ENCODE measurements at regions not wholly inside any gene's neighbourhood (a gene's known extent, or its start where the extent isn't known, plus 50 kb on each side); places are given as distances from the start of the nearest gene placed in this dataset.

DNA sequence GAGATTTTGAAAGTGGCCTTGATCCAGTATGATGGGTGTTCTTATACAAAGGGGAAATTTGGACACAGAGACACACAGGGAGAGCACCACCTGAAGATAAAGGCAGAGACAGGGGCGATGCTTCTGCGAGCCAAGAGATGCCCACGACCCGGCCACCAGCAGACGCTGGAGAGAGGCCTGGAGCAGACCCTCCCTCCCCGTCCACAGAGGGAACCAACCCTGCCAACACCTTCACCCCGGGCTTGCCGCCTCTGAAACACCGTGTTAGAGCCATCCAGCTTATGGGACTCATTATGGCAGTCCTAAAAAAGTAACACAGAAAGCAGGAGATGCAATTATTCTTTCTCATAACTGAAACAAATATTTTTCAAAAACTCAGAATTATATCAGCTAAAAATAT lies 303.3 kb upstream of the SHH start:
- H3K4me3 ChIP-seq (ENCODE audit: low read depth, low read length) = no peak overlapping the region
- TF ChIP-seq, protein P1, sequence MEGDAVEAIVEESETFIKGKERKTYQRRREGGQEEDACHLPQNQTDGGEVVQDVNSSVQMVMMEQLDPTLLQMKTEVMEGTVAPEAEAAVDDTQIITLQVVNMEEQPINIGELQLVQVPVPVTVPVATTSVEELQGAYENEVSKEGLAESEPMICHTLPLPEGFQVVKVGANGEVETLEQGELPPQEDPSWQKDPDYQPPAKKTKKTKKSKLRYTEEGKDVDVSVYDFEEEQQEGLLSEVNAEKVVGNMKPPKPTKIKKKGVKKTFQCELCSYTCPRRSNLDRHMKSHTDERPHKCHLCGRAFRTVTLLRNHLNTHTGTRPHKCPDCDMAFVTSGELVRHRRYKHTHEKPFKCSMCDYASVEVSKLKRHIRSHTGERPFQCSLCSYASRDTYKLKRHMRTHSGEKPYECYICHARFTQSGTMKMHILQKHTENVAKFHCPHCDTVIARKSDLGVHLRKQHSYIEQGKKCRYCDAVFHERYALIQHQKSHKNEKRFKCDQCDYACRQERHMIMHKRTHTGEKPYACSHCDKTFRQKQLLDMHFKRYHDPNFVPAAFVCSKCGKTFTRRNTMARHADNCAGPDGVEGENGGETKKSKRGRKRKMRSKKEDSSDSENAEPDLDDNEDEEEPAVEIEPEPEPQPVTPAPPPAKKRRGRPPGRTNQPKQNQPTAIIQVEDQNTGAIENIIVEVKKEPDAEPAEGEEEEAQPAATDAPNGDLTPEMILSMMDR (IDR thresholded peaks at IDR 0.05; ENCODE audit: low read depth, low read length, missing control alignments) = no peak
- no peak for DNase-seq (ENCODE audit: low read depth)
- in situ Hi-C loops (cut with HindIII; ENCODE audit: low sequenced_read_pairs) = no loop called here

DNA sequence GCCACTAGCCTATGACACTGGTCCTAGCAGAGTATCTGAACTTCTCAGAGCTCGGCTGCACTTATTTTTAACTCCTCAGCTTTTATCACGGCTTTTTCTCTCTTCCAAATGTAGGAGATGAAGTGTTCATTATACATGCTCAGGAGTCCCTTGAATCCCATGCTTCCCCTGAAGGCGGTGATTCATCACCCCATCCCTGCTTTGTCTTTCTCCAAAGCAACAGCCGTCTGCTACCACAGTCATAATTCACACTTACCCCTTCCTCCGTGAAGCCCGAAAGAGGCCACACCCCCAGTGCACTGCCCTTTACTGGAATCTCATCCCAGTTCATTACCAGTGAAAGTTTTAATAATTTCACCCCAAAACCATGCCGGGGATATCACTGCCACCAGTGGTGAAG lies 301.5 kb upstream of the SHH start:
- TF ChIP-seq, protein P1 (IDR thresholded peaks at IDR 0.05; ENCODE audit: low read depth, low read length, missing control alignments) = no peak
- DNase-seq (ENCODE audit: low read depth) = no peak
- in situ Hi-C loops (cut with HindIII; ENCODE audit: low sequenced_read_pairs) = no loop called here

DNA sequence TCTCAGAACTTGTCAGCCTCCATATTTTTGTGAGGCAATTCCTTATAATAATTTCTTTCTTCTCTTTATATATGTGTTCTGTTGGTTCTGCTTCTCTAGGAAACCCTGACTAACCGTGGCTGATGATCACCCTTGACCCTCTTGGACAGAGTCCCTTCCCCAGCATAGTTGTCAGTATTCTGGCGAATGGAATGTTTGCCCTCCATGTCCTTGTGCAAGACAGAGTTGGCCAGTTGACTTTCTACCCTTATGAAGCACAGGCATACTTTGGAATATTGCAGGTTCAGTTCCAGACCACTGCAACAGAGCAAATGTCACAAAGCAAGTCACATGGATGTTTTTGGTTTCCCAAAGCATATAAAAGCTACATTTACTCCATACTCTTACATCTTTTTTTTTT lies 297.7 kb upstream of the SHH start:
- no peak for DNase-seq (ENCODE audit: low read depth)
- TF ChIP-seq, protein P1 (IDR thresholded peaks at IDR 0.05; ENCODE audit: low read depth, low read length, missing control alignments) = no peak

More for the DNA sequence above, 301.5 kb upstream of the SHH start:
- no peak overlapping the region for H3K4me3 ChIP-seq (ENCODE audit: low read depth, low read length)

DNA sequence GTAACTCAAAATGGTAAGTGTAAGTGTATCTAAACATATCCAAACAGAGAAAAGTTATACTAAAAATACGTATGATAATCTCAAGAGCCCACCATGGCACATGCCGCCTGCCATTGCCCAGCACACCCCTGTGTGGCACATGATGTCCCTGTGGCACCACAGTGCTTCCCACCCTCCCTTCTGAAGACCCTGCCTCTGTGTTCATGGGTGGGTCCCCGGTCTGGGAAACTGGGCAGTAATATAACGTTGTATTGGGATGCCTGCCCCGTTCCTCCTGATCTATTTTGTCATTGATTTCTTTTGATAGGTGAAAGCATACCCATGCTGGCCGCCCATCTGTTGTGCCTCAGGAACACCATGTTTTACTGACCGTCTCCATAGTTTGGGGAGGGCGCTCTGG lies 296.8 kb upstream of the SHH start:
- DNase-seq (ENCODE audit: low read depth) = no peak
- no peak overlapping the region for H3K4me3 ChIP-seq (ENCODE audit: low read depth, low read length)
- in situ Hi-C loops (cut with HindIII; ENCODE audit: low sequenced_read_pairs) = no loop called here
- TF ChIP-seq, protein P1 (IDR thresholded peaks at IDR 0.05; ENCODE audit: low read depth, low read length, missing control alignments) = no peak

More for the DNA sequence above, 297.7 kb upstream of the SHH start:
- H3K4me3 ChIP-seq (ENCODE audit: low read depth, low read length) = no peak overlapping the region
- in situ Hi-C loops (cut with HindIII; ENCODE audit: low sequenced_read_pairs) = no loop called here

DNA sequence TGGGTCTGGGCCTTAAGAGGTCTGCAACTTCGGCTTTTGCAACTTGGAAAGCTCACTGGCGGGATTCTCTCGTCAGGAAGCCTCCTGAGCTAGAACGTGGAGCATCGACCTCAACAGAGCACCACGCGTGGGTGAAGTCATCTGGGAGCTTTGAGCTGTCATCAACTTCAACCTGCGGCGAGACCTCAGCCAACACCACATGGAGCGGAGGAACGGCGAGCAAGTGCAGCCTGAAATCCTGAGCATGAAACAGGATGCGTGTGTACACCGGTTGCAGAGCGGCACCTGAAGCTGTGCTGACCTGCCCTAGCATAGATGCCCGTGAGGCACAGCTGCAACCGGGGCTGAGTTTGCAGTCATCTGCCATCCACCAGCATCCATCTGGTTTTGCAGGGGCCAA lies 295.7 kb upstream of the SHH start:
- DNase-seq (ENCODE audit: low read depth) = no peak
- in situ Hi-C loops (cut with HindIII; ENCODE audit: low sequenced_read_pairs) = no loop called here
- TF ChIP-seq, protein P1 (IDR thresholded peaks at IDR 0.05; ENCODE audit: low read depth, low read length, missing control alignments) = no peak
- H3K4me3 ChIP-seq (ENCODE audit: low read depth, low read length) = no peak overlapping the region

DNA sequence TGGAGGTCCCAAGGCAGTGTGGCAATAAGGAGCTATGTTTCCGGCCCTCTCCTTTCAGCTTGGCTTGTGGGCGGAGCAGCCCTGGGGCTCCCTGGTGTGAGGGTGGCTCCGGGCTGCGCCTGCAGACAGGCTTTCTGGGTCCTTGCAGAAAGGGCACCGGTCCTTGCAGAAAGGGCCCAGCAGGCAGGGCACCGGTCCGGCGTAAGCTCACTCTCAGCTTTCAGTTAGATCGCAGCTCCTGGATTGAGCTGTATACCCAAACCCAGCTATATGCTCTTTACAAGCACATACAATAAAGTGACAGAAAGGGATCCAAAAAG lies 293.8 kb upstream of the SHH start:
- H3K4me3 ChIP-seq (ENCODE audit: low read depth, low read length) = no peak overlapping the region
- in situ Hi-C loops (cut with HindIII; ENCODE audit: low sequenced_read_pairs) = no loop called here
- no peak for DNase-seq (ENCODE audit: low read depth)
- TF ChIP-seq, protein P1 (IDR thresholded peaks at IDR 0.05; ENCODE audit: low read depth, low read length, missing control alignments) = no peak

Data from astrocyte of the cerebellum (primary cell).